Activated naive CD8-positive, alpha-beta T cell treated with anti-CD3 and anti-CD28 coated beads, Interleukin-2, amount 10 ng/mL, durations not matched to agents 7 days and 5 days (primary cell): ENCODE measurements at regions not wholly inside any gene's neighbourhood (a gene's known extent, or its start where the extent isn't known, plus 50 kb on each side); places are given as distances from the start of the nearest gene placed in this dataset.

ENCODE experiments used
- ATAC-seq: fragments of 150-1000 bp; cut with Tn5 transposase; one replicate; pipeline ENCODE4 v1.10.0; 2021; ENCODE audit warnings: low read depth, moderate library complexity
- POLR2A ChIA-PET: fragments of 350-600 bp; sonication (Branson Sonifier 250); formaldehyde crosslinking; loops from one replicate; lab custom pipeline; 2021; ENCODE audit warnings: antibody characterized with exemption; lab: Charles Lee
- DNase-seq: peaks from one replicate; pipeline ENCODE4 v3.0.0; 2021
- H3K27ac Mint-ChIP-seq: one replicate; pipeline ENCODE4 v1.8.0; 2022; ENCODE audit warnings: mild to moderate bottlenecking, mixed read lengths
- H3K27me3 Mint-ChIP-seq: one replicate; pipeline ENCODE4 v1.8.0; 2022; ENCODE audit warnings: mild to moderate bottlenecking, moderate library complexity, mixed read lengths
- H3K36me3 Mint-ChIP-seq: one replicate; pipeline ENCODE4 v1.8.0; 2021; ENCODE audit warnings: mild to moderate bottlenecking, mixed read lengths
- H3K4me1 Mint-ChIP-seq: one replicate; pipeline ENCODE4 v1.8.0; 2021; ENCODE audit warnings: mixed read lengths
- H3K4me3 Mint-ChIP-seq: one replicate; pipeline ENCODE4 v1.8.0; 2022; ENCODE audit warnings: mild to moderate bottlenecking, moderate library complexity, mixed read lengths
- H3K9me3 Mint-ChIP-seq: one replicate; pipeline ENCODE4 v1.8.0; 2021; ENCODE audit warnings: mixed read lengths

DNA sequence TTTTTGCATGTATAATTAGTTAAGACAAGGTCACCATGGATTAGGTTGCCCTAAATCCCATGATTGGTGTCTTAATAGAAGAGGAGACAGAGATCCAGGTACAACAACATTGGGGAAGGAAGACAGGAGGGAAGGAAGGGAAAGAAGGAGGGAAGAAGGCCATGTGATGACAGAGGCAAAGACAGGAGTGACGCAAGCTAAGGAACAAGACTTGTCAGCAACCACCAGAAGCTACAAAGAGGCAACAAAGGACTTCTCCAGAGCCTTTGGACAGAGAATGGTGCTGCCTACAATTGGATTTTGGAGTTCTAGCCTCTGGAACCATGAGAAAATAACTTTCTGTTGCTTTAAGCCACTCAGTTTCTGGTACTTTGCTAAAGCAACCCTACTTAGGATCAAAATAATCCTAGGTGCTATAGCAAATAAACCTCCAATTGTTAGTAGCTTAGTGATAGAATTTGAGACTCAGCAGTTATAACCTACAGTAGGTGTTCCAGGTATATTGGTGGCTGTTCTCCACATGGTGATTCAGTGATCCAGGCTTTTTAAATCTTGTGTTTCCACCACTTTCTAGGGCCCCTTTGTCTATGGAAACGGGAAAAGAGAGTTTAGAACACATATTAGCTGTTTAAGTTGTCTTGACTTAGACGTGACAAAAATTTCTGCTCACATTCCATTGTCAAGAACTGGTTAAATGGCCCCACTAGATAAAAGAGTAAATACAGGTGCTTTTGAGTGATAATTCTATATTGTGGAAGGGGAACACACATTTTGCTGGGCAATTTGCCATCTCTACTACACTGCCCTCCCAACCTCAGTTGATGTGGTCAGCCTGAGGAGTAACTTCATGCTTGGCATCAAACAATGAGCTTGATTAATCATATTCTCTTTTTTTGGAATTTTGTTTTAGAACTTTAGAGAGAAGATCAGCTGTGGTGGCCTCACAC lies 70.5 kb upstream of the SP4 start:
- H3K36me3 Mint-ChIP-seq, result peaks cover 22% of the 10 kb centered on the region
- POLR2A ChIA-PET, result interaction anchor here (1.7 to 1.9 kb wide), 2 partner anchors 19 to 70 kb away, joined by 6 to 9 read pairs; partner anchors contain the start of gene SP4
- ATAC-seq, result no peak
- peaks cover 83% of the 10 kb centered on the region for H3K4me1 Mint-ChIP-seq
- H3K27me3 Mint-ChIP-seq, result no peaks in the 10 kb centered on the region
- no peak overlapping the region for H3K4me3 Mint-ChIP-seq
- peak overlapping the region; percentile 96 for H3K27ac Mint-ChIP-seq
- DNase-seq, result no peak
- H3K9me3 Mint-ChIP-seq, result peaks cover 4% of the 10 kb centered on the region

DNA sequence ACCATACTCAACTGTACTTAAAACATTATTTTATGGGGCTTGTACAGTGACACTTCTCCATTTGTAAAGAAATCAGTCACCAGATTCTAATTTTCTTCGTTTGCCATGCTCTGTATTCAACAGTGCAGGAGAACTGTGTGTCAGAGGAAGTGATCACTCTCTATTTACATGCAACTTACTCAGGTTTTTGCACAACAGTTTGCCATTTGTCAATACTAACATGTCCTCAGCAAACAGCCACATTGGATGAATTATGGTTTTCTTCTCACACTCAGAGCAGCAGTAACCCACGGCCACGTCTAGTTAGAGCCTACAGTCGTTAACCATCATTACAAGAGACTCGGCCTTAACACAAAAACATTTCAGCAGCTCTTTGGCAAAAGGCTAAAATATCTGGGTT lies 69.2 kb upstream of the SP4 start:
- POLR2A ChIA-PET, result interaction anchor here (1.9 kb wide), 1 partner anchor 69 kb away, joined by 9 read pairs; the partner anchor contains the start of gene SP4
- DNase-seq (no peak), ATAC-seq (no peak)
- Mint-ChIP-seq H3K4me3 (no peak overlapping the region), H3K27ac (no peak overlapping the region), H3K9me3 (peaks cover 4% of the 10 kb centered on the region), H3K27me3 (no peaks in the 10 kb centered on the region), H3K36me3 (peaks cover 22% of the 10 kb centered on the region), H3K4me1 (peaks cover 74% of the 10 kb centered on the region)

DNA sequence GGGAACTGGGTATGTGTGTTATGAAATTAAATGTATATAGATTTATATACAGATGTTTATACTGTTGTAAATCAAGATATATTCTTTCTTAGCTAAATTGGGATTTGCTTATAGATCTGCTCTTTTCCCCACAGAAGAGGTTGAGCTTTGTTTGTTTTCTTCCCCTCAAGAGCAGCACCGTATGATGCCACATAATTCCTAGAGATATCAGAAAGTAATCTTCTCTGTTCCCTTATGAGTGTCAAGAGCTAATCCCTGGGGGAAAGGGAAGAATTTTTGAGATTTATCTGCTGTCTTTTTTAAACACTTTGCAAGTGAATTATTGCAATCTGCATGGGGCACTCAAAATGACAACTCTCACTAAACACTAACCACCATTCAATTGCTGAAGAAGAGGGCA lies 68.7 kb upstream of the SP4 start:
- peak overlapping the region; percentile 17 for H3K4me3 Mint-ChIP-seq
- H3K36me3 Mint-ChIP-seq, result peaks cover 24% of the 10 kb centered on the region
- peaks cover 4% of the 10 kb centered on the region for H3K9me3 Mint-ChIP-seq
- H3K4me1 Mint-ChIP-seq, result peaks cover 69% of the 10 kb centered on the region
- no peak for DNase-seq
- peak overlapping the region; percentile 10 for H3K27ac Mint-ChIP-seq
- POLR2A ChIA-PET, result interaction anchor here (1.9 kb wide), 1 partner anchor 68 kb away, joined by 9 read pairs; the partner anchor contains the start of gene SP4
- no peak for ATAC-seq
- H3K27me3 Mint-ChIP-seq, result no peaks in the 10 kb centered on the region

DNA sequence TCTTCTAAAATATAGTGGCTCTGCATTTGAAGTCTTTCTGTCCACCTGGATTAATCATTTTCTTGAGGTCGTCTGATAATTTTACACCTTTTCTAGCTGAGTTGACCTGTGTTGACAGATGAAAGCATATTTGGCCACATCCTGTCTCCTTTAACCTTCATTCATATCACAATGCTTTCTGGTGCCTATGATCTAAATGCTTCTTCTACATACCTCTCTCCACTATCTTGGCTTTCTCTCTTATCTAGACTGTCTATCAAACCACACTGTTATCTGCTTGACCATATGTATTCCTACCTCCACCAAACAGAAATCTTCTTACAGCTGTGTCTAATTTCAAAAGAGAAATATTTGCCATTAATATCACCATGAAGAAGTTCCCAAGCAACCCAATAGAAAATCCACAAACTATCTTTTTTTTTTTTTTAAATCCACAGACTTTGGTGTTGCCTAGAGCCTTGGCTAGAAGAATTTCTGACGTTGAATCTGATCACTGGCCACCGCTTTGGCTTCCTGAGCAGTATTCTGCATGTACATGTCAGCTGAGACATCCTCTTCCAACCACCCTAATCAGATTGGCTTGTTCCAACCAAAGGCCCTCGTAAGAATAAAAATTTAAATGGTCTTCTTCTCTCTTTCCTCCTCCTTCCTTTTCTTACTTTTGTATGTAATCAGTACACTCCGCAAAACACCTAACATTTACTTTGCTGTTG lies 66.3 kb upstream of the SP4 start:
- H3K9me3 Mint-ChIP-seq, result peaks cover 13% of the 10 kb centered on the region
- DNase-seq (no peak), ATAC-seq (peak; percentile 75)
- H3K4me1 Mint-ChIP-seq, result peaks cover 59% of the 10 kb centered on the region
- H3K4me3 Mint-ChIP-seq, result peak overlapping the region; percentile 33
- H3K36me3 Mint-ChIP-seq, result peaks cover 31% of the 10 kb centered on the region
- H3K27ac Mint-ChIP-seq, result peak overlapping the region; percentile 72
- POLR2A ChIA-PET, result interaction anchor here (1.4 to 1.6 kb wide), 2 partner anchors 23 to 65 kb away, joined by 4 read pairs; no protein-coding TSS in a partner anchor
- no peaks in the 10 kb centered on the region for H3K27me3 Mint-ChIP-seq

DNA sequence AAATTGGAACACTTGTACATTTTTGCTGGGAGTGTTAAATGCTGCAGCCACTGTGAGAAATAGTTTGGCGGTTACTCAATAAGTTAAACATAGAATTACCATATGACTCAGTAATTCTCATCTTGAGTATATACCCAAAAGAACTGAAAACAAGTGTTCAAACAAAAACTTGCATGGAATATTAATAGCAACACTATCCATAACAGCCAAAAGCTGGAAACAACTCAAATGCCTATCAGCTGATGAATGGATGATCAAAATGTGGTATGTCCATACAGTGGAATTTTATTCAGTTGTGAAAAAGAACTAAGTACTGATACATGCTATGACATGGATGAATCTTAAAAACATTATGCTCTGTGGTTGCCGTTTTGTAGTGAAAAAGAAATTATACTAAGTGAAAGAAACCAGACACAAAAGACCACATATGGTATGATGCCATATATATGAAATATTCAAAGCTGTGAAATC lies 63.0 kb upstream of the SP4 start:
- H3K4me3 Mint-ChIP-seq, result no peak overlapping the region
- DNase-seq, result no peak
- H3K36me3 Mint-ChIP-seq, result peaks cover 23% of the 10 kb centered on the region
- ATAC-seq, result no peak
- peaks cover 43% of the 10 kb centered on the region for H3K4me1 Mint-ChIP-seq
- peaks cover 13% of the 10 kb centered on the region for H3K9me3 Mint-ChIP-seq
- no peak overlapping the region for H3K27ac Mint-ChIP-seq
- no peaks in the 10 kb centered on the region for H3K27me3 Mint-ChIP-seq
- POLR2A ChIA-PET, result interaction anchor here (1.5 kb wide), 1 partner anchor 12 kb away, joined by 3 read pairs; no protein-coding TSS in a partner anchor

DNA sequence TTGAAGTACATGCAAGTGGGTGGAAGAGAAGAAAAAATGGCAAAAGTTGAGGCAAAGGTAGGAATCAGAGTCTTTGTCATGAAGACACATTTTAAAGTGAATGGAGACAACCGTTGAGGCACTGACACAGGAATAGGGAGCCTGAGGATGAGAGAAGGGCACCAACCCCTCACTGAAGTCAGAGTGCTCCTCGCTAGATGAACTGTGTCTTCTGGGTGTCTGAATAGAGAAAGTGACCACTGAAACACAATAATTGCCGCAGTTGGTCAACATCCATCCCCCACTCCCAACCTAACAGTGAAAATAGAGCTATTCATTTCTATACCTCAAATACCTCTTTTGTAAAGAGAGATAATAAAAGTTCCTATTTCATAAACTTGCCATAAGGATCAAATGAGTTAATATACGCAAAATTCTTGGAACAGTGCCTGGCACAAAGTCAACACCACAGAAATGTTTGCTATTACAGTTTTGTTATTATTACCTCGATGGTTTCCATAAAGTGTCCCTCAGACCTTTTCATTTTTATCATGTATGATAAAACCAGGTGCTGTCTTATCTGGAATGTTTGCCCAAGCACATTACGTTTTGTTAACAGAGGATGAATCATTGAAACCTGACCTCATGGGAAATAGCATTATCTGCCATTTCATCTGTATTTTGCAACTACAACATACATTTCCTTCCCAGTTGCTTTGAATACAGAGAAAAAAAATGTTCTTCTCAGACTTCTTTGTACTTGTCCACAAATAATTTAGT lies 61.8 kb upstream of the SP4 start:
- peaks cover 33% of the 10 kb centered on the region for H3K4me1 Mint-ChIP-seq
- DNase-seq, result no peak
- H3K4me3 Mint-ChIP-seq, result peak overlapping the region; percentile 15
- H3K9me3 Mint-ChIP-seq, result peaks cover 13% of the 10 kb centered on the region
- no peaks in the 10 kb centered on the region for H3K27me3 Mint-ChIP-seq
- ATAC-seq, result no peak
- POLR2A ChIA-PET, result interaction anchor here (1.5 kb wide), 1 partner anchor 13 kb away, joined by 3 read pairs; no protein-coding TSS in a partner anchor
- no peak overlapping the region for H3K27ac Mint-ChIP-seq
- peaks cover 28% of the 10 kb centered on the region for H3K36me3 Mint-ChIP-seq

DNA sequence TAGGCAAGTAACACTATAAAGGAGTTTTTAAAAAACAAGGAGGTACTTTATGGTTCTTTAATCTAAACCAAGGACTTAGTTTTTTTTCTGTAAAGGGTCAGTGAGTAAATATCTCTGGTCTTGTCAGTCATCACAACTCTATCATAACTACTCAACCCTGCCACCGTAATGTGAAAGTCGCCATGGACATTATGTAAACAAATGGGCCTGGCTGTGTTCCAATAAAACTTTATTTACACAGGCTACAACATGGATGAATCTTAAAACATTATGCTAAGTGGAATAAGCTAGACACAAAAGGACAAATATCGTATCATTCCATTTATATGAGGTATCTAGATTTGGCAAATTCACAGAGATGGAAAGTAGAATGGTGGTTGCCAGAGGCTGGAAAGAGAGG lies 60.8 kb upstream of the SP4 start:
- DNase-seq (no peak), ATAC-seq (no peak)
- peaks cover 27% of the 10 kb centered on the region for H3K36me3 Mint-ChIP-seq
- H3K27ac Mint-ChIP-seq, result no peak overlapping the region
- peaks cover 23% of the 10 kb centered on the region for H3K4me1 Mint-ChIP-seq
- peaks cover 13% of the 10 kb centered on the region for H3K9me3 Mint-ChIP-seq
- POLR2A ChIA-PET, result no interaction called here
- no peak overlapping the region for H3K4me3 Mint-ChIP-seq
- H3K27me3 Mint-ChIP-seq, result no peaks in the 10 kb centered on the region

DNA sequence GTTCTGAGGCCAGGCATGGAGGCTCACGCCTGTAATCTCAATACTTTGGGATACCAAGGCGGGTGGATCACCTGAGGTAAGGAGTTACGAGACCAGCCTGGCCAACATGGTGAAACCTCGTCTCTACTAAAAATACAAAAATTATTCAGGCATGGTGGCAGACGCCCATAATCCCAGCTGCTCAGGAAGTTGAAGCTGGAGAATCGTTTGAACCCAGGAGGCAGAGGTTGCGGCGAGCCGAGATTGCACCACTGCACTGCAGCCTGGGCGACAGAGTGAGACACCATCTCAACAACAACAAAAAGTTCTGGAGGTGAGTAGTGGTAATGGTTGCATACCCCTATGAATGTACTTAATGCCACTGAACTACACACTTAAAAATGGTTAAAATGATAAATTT lies 60.3 kb upstream of the SP4 start:
- Mint-ChIP-seq H3K27ac (no peak overlapping the region), H3K4me1 (peaks cover 19% of the 10 kb centered on the region), H3K27me3 (no peaks in the 10 kb centered on the region), H3K36me3 (peaks cover 27% of the 10 kb centered on the region), H3K9me3 (peaks cover 13% of the 10 kb centered on the region), H3K4me3 (no peak overlapping the region)
- DNase-seq (no peak), ATAC-seq (no peak)
- POLR2A ChIA-PET, result no interaction called here

DNA sequence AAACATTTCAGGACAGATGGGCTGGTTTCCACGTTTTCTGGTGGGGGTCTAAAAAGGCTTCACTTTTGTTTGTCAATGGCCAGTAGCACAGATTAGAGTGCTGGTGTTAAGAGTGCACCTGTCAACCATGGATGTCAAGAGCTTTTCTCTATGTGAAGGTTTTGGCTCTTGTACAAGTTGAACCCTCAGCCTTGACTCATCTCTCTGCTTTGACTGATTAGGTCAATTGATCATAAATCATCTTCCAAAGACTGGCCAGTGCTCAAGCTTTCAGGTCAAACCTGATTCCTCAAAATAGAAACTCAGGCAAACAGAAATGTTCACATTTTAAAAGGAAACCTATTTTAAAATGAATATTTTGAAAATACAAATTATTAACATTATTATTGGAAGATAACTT lies 59.6 kb upstream of the SP4 start:
- H3K9me3 Mint-ChIP-seq, result peaks cover 18% of the 10 kb centered on the region
- H3K36me3 Mint-ChIP-seq, result peaks cover 33% of the 10 kb centered on the region
- no peak for ATAC-seq
- H3K27ac Mint-ChIP-seq, result no peak overlapping the region
- no peak for DNase-seq
- no peak overlapping the region for H3K4me3 Mint-ChIP-seq
- H3K4me1 Mint-ChIP-seq, result peaks cover 19% of the 10 kb centered on the region
- no peaks in the 10 kb centered on the region for H3K27me3 Mint-ChIP-seq
- POLR2A ChIA-PET, result no interaction called here

DNA sequence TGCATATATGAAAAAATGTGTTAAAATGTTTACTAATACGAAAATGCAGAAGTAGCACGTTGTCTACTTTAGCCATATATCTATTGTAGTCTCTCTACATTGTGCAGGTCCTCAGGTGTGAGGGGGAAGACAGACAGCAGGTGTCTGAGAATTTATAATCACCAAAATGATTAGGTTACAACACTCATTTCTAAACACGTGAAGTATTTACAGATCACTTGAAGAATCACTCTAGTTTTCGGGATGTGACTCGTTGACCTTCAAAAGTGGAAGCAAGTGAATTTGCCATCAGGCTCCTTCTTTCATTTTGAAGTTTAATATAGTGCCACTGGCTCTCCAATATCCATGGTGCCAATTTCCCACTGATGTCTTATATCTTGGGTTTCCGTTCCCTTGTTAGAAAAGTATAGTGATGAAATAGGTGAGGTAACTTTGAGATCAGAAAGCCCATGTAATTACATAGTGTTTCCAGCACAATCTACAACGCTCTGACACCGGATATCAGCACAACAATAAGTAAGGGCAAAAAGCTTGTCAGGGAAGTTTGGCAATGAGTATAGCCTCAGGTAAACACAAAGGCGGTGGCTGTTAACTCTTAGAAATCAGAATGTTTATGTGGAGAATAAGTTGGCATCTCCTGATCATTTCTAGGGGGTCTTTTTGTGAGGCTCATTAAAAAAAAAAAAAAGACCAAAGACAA lies 57.5 kb upstream of the SP4 start:
- ATAC-seq (no peak), DNase-seq (no peak)
- Mint-ChIP-seq H3K27me3 (no peaks in the 10 kb centered on the region), H3K9me3 (peaks cover 9% of the 10 kb centered on the region), H3K4me1 (peaks cover 19% of the 10 kb centered on the region), H3K27ac (no peak overlapping the region), H3K36me3 (peaks cover 25% of the 10 kb centered on the region), H3K4me3 (no peak overlapping the region)
- POLR2A ChIA-PET, result no interaction called here

DNA sequence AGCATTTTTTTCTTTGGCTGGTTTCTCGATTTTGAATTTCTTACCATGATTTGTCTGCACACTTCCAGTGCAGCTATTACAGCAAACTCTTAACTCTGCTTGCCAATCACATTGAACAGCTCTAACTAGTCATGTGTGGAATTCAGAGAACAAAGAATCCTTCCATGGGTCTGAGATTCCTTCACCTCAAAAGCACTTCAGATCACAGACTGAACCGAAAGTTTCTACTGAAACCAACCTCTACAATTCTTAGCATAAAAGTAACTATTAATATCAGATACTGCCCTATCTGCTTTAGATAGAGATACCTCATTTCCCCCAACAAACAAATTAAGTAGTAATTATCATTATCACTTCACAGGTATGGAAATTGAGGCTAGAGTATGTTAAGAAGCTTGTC lies 56.5 kb upstream of the SP4 start:
- Mint-ChIP-seq H3K4me1 (peaks cover 11% of the 10 kb centered on the region), H3K27me3 (no peaks in the 10 kb centered on the region), H3K9me3 (peaks cover 10% of the 10 kb centered on the region), H3K36me3 (peaks cover 22% of the 10 kb centered on the region), H3K27ac (no peak overlapping the region), H3K4me3 (no peak overlapping the region)
- DNase-seq (no peak), ATAC-seq (no peak)
- POLR2A ChIA-PET, result interaction anchor here (0.8 kb wide), 1 partner anchor 43 kb away, joined by 3 read pairs; no protein-coding TSS in a partner anchor

DNA sequence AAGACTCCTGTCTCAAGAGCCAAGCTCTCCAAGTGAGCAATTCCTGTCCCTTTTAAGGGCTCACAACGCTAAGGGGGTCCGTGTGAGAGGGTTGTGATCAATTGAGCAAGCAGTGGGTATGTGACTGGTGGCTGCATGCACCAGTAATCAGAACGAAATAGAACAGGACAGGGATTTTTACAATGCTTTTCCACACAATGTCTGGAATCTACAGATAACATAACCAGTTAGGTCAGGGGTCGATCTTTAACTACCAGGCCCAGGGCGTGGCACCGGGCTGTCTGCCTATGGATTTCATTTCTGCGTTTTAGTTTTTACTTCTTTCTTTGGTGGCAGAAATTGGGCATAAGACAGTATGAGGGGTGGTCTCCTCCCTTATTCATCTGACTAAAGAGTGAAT lies 54.9 kb upstream of the SP4 start:
- DNase-seq, result no peak
- no peak for ATAC-seq
- Mint-ChIP-seq H3K27ac (no peak overlapping the region), H3K27me3 (no peaks in the 10 kb centered on the region), H3K36me3 (peaks cover 24% of the 10 kb centered on the region), H3K9me3 (peaks cover 14% of the 10 kb centered on the region), H3K4me3 (no peak overlapping the region), H3K4me1 (peaks cover under 1% of the 10 kb centered on the region)
- POLR2A ChIA-PET, result interaction anchor here (0.8 kb wide), 1 partner anchor 54 kb away, joined by 3 read pairs; no protein-coding TSS in a partner anchor
